ENCODE measurements at regions not wholly inside any gene's neighbourhood (a gene's known extent, or its start where the extent isn't known, plus 50 kb on each side); places are given as distances from the start of the nearest gene placed in this dataset.
"Not testable (repeated sequence)": the region's sequence is repeated elsewhere in the genome, so short reads cannot be mapped to it uniquely, and the experiment has no call there.

DNA sequence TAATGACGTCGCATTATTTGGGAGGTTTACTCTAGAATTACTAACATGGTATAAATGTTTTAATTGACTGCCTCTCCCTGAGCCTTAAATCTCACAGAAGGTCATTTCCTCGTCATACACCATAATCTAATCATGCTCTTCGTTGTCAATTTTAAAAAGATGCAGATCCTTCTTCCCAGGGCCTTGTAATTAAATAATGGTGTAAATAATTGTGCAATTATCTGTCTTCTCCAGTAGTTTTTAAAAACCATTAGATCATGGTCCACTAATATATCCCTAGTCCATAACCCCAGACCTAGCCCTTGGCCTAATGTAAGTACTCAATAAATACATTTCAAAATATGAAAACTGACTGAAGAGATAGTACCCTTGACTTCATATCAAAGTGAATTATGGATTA, 181.5 kb upstream of the GNAI1 start:
- no peak for DNase-seq (ENCODE audit: low read depth)

DNA sequence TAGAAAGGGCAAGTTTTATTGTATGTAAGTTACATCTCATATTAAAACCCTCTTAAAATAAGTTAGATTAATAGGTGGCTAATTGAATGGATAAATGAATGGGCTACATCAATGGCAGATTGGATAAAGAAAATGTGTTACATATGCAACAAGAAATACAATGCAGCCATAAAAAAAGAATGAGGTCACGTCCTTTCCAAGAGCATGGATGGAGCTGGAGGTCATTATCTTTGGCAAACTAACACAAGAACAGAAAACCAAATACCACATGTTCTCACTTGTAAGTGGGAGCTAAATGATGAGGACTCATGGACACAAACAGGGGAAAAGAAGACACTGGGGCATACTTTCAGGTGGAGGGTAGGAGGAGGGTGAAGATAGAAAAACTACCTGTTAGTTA, 182.2 kb upstream of the GNAI1 start:
- no peak for DNase-seq (ENCODE audit: low read depth)

DNA sequence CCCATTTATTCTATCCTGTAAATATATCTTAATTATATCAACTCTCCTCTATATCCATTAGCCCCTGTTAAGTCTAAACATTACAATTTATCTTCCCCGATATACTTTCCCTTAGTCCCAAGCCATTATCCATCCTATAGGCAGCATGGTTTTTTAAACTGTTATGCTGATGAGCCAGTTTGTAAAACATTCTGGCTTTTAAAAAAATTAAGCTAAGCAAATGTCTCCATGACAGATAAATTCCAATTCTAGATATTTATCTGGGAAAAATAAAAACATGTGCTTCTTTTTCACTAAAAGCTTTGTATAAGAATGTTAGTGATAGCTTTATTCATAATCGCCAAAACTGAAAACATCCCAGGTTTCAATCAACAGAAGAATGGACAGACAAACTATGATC, 183.2 kb upstream of the GNAI1 start:
- no peak for DNase-seq (ENCODE audit: low read depth)

DNA sequence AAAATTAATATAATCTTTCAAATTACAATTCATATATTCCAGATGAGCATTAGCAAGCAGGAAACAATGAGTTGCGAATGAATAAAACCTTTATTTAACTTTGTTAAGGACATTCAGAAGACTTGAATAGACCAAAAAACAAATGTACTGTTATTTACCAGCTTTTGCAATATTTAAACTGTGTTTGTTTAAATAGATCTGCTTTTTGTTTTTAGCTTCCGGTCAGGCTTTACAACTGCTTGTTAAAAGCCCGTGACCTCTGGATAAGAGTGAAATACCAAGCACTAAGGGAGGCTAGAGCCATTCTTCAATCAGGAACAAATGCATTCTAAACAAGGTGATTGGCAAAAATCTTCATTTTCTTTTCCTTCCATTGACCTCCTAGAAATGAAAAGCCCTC, 184.9 kb upstream of the GNAI1 start:
- DNase-seq (ENCODE audit: low read depth), result no peak

DNA sequence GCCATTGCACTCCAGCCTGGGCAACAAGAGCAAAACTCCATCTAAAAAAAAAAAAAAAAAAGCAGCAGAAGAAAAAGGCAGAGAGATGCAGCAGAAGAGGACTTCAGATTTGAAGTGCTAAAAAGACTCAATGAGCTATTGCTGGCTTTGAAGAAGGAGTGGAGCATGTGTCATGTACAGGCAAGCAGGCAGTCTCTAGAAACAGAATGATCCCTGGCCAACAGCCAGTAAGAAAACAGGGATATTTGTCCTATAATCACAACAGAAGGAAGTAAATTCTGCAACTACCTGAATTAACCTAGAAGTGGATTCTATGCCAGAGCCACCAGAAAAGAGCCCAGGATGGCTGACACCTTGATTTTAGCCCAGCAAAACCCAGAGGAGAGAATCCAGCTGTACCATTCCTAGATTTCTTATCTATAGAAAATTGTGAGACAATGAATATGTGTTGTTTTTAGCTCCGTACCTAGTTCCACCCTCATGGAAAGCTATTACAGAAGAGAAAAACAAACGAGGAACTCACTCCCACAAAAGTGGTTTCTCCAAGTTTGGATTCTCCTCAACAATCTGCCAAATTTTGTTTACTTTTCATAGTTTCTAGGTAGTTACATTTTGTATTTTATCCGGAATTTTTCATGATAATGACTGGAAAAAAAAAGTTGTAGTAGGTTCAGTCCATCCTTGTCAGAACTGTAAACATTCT, 198.2 kb upstream of the GNAI1 start:
- peak; percentile 48 for DNase-seq (ENCODE audit: low read depth)

DNA sequence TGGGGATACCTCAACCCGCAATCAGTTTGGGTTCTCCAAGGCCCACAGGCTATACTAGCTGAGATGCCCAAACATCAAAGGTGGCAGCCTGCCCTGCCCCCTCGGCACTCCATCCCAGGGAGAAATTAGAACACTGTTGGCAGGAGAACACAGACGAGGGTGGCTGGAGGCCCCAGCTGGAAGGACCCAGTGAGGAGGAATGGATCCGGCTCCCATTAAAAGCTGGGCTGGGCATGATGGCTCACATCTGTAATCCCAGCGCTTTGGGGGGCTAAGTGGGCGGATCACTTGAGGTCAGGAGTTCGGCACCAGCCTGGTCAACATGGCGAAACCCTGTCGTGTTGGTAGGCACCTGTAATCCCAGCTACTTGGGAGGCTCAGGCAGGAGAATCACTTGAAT, 199.9 kb upstream of the GNAI1 start:
- DNase-seq (ENCODE audit: low read depth), result no peak

DNA sequence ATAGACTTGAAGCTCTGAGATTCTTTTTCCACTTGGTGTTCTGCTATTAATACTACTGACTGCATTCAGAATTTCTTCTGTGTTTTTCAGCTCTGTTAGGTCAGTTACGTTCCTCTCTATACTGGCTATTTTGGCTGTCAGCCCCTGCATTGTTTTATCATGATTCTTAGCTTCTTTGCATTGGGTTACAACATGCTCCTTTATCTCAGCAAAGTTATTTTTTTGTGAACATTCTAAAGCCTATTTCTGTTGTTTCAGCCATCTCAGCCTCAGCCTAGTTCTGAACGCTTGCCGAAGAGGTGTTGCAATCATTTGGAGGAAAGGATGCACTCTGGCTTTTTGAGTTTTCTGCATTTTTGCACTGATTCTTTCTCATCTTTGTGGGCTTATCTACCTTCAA, 201.5 kb upstream of the GNAI1 start:
- DNase-seq (ENCODE audit: low read depth), result peak; percentile 95

DNA sequence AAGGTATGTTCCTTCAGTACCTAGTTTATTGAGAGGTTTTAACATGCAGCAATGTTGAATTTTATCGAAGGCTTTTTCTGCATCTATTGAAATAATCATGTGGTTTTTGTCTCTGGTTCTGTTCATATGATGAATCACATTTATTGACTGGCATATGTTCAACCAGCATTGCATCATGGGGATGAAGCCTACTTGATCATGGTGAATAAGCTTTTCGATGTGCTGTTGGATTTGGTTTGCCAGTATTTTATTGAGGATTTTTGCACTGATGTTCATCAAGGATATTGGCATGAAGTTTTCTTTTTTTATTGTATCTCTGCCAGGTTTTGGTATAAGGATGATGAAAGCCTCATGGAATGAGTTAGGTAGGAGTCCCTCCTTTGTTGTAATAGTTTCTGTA, 204.0 kb upstream of the GNAI1 start:
- DNase-seq (ENCODE audit: low read depth), result peak; percentile 78

DNA sequence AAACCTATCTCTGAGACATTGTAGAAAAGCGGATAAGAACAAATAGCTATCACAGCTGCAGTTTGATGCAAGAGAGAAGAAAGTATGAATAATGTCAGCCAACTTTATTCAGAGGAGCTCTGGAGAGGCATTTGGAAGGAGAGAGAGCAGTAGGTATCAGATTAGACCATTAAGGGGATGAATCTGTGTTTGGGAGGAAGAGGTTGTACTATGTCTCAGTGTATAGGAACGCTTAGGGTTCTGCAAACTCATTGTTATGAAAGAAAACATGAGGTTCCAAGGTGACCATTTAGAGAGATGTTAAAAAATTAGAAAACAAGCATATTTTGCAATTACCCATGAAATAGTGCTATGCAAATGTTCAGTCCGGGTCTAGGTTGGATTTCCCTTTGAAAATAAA, 207.5 kb upstream of the GNAI1 start:
- DNase-seq (ENCODE audit: low read depth), result peak; percentile 40

DNA sequence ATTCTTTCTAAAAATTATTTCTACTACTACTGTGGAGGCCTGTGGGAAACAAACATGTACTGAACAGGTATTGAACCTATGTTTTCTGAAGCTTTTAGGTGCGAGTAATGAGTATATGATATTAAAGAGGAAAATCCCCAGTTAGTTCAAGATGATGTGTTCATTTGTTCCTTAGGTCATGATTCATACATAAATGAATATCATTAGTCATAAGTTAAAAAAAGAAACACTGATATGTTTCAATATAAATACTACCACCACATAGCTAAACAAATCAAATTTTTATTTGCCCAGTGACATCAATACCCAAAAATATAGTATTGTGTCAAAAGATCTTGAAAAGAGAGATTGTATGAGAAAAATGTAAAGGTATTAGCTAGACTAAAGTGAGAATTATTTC, 210.7 kb upstream of the GNAI1 start:
- DNase-seq (ENCODE audit: low read depth), result peak; percentile 58

DNA sequence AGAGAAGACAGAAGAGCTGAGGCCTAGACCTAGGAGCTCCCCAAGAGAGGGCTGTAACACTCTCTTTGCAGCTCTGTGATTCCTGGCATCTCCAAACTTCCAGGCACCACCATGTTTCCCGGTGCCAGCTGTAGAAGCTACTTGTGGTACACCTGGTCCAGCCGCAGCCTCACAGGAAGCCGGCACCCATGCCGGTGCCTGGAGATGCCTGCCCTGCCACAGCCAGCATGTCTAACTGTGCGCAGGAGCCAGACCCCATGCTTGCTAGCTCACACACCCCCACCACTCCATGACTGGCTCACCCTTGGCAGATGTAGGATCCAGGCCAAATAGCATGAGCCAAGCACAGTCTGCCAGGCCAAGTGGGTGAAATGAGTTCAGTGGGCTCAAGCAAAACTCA, 211.7 kb upstream of the GNAI1 start:
- DNase-seq (ENCODE audit: low read depth), result no peak

DNA sequence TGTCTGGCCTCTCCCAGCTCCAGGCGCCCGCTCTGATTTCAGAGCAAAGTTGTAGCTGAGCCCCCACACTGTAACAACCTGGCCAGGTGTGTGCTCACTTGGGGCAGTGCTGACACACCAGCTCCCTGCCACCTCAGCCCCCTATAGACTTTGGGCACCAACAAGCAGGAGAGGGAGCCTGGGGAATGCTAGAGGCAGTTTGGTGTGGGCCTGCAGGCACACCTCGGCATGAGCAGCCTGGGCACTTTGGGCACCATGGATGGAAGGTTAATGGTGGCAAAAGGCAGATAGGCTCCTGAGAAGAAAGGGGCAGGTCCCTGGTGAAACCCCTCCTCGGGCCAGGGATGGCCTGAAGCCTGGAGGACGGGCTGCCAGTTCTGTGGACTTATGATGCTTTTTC, 212.7 kb upstream of the GNAI1 start:
- DNase-seq (ENCODE audit: low read depth), result no peak

DNA sequence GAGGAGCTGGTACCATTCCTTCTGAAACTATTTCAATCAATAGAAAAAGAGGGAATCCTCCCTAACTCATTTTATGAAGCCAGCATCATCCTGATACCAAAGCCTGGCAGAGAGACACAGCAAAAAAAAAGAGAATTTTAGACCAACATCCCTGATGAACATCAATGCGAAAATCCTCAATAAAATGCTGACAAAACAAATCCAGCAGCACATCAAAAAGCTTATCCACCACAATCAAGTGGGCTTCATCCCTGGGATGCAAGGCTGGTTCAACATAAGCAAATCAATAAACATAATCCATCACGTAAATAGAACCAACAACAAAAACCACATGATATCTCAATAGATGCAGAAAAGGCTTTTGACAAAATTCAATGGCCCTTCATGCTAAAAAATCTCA, 216.0 kb upstream of the GNAI1 start:
- not testable (repeated sequence) for DNase-seq (ENCODE audit: low read depth)

DNA sequence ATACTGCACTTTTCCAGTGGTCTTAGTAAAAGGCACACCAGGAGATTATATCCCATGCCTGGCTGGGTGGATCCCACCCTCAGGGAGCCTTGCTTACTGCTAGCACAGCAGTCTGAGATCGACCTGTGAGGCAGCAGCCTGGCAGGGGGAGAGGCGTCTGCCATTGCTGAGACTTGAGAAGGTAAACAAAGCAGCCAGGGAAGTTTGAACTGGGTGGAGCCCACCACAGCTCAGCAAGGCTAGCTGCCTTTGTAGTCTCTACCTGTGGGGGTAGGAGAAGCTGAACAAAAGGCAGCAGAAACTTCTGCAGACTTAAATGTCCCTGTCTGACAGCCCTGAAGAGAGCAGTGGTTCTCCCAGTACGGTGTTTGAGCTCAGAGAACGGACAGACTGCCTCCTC, 219.3 kb upstream of the GNAI1 start:
- DNase-seq (ENCODE audit: low read depth), result not testable (repeated sequence)

DNA sequence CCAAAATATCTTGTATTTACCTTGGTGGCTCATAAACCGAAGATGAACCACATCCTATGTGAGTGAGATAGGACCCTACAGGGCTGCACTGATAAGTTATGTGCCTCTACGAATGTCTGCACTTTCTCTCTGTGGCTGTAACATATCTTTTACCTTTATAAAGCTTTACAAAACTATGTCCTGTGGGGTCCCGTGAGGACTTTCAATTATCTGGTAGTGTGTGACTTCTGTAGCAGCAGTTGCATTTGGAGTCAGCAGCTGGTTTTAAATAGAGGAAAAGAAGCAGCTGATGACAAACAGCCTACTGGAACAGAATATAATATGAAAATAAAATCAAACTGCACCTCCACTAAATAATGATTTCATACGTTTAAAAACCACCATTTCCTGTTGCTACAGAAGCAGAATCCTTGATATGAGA, 222.4 kb upstream of the GNAI1 start:
- DNase-seq (ENCODE audit: low read depth), result no peak

DNA sequence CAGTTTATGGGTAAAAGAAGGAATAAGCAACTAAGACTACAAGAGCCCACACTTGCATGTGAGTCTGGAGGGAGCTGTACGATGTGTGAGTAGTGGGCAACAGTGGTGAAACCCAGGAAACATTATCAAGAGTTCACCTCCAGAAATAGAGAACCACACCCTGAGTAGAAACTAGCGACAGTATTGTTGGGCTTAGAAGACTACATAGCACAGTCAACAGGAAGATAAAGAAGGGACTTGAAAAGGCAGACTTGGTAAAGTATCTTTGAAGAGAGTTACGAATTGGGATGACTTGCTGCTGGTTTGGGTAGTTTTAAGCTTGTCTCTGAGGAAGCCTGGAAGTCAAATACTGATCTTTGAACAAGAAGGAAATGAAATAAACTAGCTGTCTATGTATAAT, 223.2 kb upstream of the GNAI1 start:
- DNase-seq (ENCODE audit: low read depth), result no peak

DNA sequence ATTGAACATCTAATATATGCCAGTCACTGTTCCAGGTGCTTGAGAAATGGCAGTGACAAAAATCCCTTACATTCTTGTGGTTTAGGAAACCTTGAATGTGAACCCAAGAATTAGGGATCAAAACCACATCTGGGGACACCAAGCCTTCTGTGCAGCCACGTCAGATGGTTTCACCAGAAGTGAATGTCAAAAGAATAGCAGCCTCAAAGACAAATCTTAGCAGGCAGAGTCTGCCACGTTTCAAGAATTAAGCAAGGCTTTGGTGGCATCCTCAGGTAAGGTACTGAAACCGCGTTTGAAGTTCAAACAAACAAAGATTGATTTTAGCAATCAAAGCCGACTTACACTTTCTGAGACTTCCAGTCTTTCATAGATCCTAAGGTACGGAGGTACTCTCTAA, 225.5 kb upstream of the GNAI1 start:
- no peak for DNase-seq (ENCODE audit: low read depth)

DNA sequence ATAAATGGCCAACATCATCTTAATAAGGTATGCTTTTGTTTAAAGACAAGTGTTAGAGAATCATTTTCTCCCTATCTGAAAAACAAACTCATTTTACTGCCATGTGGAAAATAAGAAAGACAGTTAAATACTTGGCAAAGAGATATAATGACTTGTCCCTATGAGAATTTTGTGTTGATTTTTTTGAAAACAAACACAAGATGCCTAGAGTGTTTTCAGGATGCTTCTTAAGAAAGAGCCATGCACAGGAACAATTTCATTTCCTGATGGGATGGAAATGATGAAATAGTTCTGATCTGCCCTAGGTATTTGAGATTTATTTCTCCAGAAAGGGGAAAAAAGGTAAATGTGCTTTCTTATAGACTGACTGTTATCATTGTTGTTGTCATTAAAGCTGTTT, 237.5 kb upstream of the GNAI1 start:
- DNase-seq (ENCODE audit: low read depth), result peak; percentile 67

DNA sequence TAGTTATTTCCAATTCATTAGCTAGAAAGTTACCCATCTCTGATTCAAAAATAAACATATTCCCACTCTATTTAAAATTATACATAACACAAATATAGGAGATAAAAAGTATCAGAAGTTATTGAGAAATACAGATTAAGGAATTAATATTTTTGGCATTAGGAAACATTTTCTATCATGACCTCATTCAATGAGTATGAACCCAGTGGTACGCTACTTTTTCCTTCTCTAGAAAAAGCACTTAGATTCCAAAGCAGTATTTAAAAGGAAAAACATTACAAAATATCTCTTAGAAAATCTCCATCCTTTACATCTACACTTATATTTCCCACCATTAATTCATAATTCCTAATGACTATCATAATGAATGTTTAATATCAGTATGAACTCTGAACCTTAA, 240.6 kb upstream of the GNAI1 start:
- DNase-seq (ENCODE audit: low read depth), result peak; percentile 78

DNA sequence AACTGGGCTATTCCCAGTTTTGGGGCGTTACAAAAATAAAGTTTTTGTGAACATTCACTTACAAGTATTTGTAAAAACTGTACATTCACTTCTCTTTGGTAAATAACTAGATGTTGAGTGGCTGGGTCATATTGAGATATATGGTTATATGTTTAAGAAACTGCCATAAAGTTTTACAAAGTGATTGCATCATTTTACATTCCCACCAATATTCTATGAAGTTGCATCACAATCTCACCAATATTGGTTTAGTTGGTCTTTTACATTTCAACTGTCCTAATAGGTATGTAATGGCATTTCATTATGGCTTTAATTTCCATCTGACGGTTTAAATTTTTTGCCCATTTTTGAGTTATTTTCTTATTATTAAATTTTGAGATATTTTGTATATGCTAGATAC, 251.7 kb upstream of the GNAI1 start:
- no peak for DNase-seq (ENCODE audit: low read depth)

DNA sequence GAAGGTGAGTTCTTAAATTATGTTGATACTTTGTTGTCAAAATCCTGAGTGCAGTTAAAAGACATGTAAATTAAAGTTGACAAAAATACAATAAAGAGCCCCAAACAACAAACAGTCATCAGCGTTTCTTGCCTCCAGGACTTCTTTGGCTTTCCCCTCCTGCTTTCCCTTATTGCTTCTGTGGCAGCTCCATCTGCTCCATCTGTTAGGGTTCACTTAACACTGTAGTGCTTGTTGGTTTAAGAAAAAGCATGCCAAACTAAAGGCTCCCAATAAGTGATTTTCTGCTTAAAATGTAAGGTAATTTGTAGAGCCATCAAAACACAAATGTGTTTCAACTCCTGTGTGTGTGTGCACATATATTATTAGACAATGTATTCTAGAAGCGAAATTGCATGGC, 254.3 kb upstream of the GNAI1 start:
- no peak for DNase-seq (ENCODE audit: low read depth)

DNA sequence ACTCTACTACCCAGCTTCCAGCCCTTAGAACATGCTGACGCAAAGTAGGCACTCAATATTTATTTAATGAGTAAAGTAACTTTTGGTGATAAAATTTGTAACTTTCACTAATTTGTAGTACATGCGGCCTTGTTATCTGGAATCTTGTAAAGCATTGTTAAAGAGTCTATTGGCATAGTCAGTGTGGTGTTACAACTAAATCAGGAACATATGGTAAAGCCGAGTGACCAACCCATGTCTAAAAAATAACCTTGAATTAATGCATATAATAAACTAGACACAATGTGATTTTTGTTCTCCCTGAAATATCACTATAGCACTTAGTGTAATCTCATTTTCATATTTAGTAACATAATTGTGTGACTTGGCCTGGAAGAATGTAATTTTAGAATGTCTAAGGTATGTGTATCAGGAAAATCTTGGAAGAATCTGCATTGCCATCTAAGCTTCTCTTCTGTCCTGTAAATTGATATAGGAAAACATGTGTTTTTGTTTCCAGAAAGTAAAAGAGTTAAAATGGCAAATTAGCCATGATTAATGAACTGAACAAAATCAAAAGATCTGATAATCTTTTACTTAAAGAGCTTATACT, 256.7 kb upstream of the GNAI1 start:
- no peak for DNase-seq (ENCODE audit: low read depth)

DNA sequence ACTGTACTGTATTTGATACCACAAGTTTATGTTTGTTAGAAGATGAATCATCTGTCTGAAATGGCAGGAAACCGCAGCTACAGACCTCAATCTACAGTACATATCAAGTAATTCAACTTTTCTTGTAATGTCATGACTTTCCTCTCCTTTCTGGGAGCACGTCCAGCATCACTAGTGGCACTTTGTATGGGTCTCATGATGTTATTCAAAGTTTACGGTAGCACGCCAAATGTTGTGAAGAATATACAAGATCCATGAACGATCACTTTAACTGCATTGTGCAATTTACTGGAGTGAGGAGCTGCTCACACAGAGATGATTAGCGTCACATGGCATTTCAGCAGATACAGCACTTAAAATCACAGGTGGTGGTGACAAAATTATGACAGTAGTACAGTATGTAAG, 257.8 kb upstream of the GNAI1 start:
- peak; percentile 99 for DNase-seq (ENCODE audit: low read depth)

DNA sequence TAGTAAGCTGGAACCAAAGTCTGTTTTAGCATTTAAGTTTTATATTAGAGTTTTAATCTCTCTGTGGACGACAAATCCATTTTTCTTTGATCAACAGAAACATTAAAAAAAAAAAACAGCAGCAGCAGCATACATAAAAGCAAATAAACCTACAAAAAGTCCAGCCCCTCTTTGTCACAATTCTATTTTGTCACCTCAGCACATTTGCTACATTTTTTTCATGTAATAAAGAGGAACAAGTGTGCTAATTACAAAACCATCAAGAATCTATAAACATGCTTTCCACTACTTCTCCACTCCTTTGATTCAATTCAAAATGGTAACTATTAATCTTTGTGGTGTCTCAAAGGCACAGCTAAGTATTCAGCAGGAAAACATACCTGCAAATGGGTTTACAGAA, 259.8 kb upstream of the GNAI1 start:
- no peak for DNase-seq (ENCODE audit: low read depth)

Measured in iris pigment epithelial cell (primary cell).